Stimulated activated memory B cell treated with anti-CD40 and anti-IgM and Interleukin-4, amounts not matched to agents 10 μg/mL and 1 μg/mL and 100 μg/mL, for 72 hours (primary cell): ENCODE measurements at regions not wholly inside any gene's neighbourhood (a gene's known extent, or its start where the extent isn't known, plus 50 kb on each side); places are given as distances from the start of the nearest gene placed in this dataset.
"Not testable (repeated sequence)": the region's sequence is repeated elsewhere in the genome, so short reads cannot be mapped to it uniquely, and the experiment has no call there.

Experiments used
- ATAC-seq: fragments of 150-1000 bp; cut with Tn5 transposase; 2 replicates; pipeline ENCODE4 v1.10.0; 2021
- H3K27ac Mint-ChIP-seq: one replicate; pipeline ENCODE4 v1.8.0; 2022; ENCODE audit warnings: mild to moderate bottlenecking, mixed read lengths
- H3K27me3 Mint-ChIP-seq: one replicate; pipeline ENCODE4 v1.8.0; 2022; ENCODE audit warnings: mixed read lengths
- H3K36me3 Mint-ChIP-seq: one replicate; pipeline ENCODE4 v1.8.0; 2022; ENCODE audit warnings: mixed read lengths
- H3K4me1 Mint-ChIP-seq: one replicate; pipeline ENCODE4 v1.8.0; 2022; ENCODE audit warnings: mixed read lengths
- H3K4me3 Mint-ChIP-seq: one replicate; pipeline ENCODE4 v1.8.0; 2022; ENCODE audit warnings: mild to moderate bottlenecking, moderate library complexity, mixed read lengths
- H3K9me3 Mint-ChIP-seq: one replicate; pipeline ENCODE4 v1.8.0; 2022; ENCODE audit warnings: mixed read lengths

DNA sequence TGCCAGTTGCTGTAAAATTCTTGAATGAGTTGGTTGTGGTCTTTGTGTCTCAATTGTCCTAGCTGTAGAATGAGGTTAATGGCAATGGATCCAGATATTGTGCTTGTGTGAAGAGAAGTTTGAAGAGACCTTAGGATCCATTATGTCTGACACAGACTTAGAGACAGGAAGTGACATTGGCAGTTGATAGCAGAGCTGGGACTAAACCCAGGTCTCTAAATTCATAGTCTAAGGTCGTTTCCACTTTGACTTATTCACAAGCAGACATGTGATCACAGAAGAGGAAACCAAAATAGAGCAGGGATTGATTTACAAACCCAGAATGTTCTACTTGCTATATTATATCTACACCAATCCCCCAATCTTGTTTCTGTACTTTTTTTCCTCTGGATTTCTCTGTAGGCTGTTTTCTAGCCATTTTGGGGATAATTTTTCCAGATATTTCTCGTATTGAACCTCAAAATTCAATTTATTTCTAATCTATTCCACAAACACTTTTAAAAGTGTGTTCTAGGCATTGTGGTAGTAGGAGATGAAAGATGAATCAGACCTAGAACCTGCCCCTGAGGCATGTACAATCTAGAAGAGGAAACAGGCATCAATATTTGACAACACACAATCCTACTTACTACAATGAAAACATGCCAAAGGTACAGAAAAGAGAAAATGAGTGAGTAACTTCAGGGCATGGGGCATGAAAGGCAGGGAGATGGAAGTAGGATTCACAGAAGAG, 123.3 kb downstream of the NFKBIZ start:
- Mint-ChIP-seq H3K4me3 (no peak overlapping the region), H3K27ac (peak overlapping the region; percentile 38), H3K4me1 (peaks cover 33% of the 10 kb centered on the region), H3K36me3 (no peaks in the 10 kb centered on the region), H3K9me3 (no peaks in the 10 kb centered on the region), H3K27me3 (no peaks in the 10 kb centered on the region)
- no peak for ATAC-seq

DNA sequence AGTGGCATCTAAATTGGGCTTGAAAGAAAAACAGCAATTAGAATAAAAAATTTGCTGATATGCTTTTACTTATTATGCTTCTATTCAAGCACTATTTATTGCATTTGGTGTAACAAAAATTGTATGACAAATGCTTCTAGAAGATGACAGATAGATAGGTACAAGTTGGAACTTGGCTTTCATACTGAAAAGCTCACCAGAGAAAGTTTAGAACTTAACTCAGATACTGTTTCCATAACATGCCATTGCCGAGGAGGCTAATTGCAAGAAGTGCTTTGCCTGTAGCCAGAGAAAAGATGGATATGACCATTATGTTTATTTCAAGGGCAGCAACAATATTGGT, 123.8 kb downstream of the NFKBIZ start:
- peak overlapping the region; percentile 38 for H3K27ac Mint-ChIP-seq
- no peak overlapping the region for H3K4me3 Mint-ChIP-seq
- H3K36me3 Mint-ChIP-seq = no peaks in the 10 kb centered on the region
- no peaks in the 10 kb centered on the region for H3K27me3 Mint-ChIP-seq
- H3K4me1 Mint-ChIP-seq = peaks cover 38% of the 10 kb centered on the region
- no peak for ATAC-seq
- no peaks in the 10 kb centered on the region for H3K9me3 Mint-ChIP-seq

DNA sequence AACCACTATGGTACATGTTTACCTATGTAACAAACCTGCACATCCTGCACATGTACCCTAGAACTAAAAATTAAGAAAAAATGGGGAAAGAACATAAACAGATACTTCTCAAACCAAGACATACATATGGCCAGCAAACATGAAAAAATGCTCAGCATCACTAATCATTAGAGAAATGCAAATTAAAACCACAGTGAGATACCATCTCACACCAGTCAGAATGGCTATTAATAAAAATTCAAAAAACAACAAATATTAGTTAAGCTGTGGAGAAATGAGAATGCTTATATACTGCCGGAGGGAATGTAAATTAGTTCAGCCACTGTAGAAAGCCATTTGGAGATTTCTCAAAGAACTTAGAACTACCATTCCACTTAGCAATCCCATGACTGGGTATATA, 126.1 kb downstream of the NFKBIZ start:
- H3K36me3 Mint-ChIP-seq, H3K27me3 Mint-ChIP-seq, H3K4me3 Mint-ChIP-seq, ATAC-seq, H3K9me3 Mint-ChIP-seq: not testable (repeated sequence)
- Mint-ChIP-seq H3K4me1 (peaks cover 45% of the 10 kb centered on the region), H3K27ac (peak overlapping the region; percentile 68)

DNA sequence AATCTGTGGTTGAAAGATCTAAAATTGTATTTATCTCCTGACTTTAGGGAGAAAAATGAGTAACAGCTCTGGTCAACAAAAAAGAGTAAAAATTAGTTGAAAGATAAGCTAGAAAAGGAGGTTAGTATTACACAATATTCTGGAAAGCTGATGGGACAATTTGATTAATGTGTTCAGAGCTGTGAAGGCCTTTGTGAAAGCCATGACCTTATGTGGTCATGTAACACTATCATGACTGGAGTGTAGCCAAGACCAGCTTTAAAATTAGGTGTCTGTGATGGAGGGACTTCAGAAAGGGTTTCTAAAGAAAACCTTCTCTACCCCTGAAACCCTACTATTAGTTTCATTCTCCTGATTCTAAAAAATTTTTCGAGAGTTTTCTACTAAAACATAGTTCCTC, 127.2 kb downstream of the NFKBIZ start:
- Mint-ChIP-seq H3K4me1 (peaks cover 45% of the 10 kb centered on the region), H3K4me3 (no peak overlapping the region), H3K9me3 (no peaks in the 10 kb centered on the region), H3K27ac (peak overlapping the region; percentile 68), H3K36me3 (no peaks in the 10 kb centered on the region), H3K27me3 (no peaks in the 10 kb centered on the region)
- peak; percentile 94 for ATAC-seq

DNA sequence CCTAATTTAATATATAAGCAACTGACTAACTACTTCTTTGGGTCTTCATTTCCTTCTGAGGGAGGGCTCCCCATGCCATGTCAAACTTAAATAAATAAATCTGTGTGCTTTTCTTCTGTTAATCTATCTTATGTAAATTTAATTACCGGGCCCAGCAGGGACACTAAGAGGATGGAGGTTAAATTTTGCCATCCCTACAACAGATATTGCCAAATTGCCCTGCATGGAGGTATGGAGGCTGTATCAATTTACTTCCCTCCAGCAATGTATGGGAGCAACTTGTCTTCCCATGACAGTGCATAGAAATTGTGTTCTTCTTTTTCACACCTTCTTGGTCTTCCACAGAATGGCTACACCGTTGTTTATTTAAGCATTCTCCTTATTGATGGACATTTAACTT, 129.0 kb downstream of the NFKBIZ start:
- H3K4me3 Mint-ChIP-seq = no peak overlapping the region
- H3K9me3 Mint-ChIP-seq = peaks cover 3% of the 10 kb centered on the region
- H3K4me1 Mint-ChIP-seq = peaks cover 33% of the 10 kb centered on the region
- H3K36me3 Mint-ChIP-seq = no peaks in the 10 kb centered on the region
- no peak for ATAC-seq
- H3K27ac Mint-ChIP-seq = peak overlapping the region; percentile 63
- H3K27me3 Mint-ChIP-seq = no peaks in the 10 kb centered on the region

DNA sequence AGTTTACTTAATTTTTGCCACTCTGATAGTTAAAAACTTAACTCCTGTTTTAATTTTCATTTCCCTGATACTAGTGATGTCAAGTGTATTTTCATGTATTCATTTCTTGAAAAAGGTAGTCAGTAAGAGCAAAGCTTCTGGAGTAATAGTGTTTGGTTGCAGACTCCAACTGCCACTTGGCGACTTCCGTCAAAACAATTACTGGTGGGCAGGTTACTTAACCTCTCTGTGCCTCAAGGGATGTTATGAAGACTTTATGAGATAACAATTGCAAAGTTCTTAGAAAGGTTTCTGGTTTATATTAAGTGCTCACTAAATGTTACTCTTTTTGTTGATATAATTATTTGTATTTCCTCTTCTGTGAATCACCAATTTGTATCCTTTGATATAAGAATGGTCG, 129.7 kb downstream of the NFKBIZ start:
- Mint-ChIP-seq H3K9me3 (peaks cover 3% of the 10 kb centered on the region), H3K27me3 (no peaks in the 10 kb centered on the region), H3K4me1 (peaks cover 33% of the 10 kb centered on the region), H3K27ac (peak overlapping the region; percentile 63), H3K36me3 (no peaks in the 10 kb centered on the region), H3K4me3 (no peak overlapping the region)
- no peak for ATAC-seq

DNA sequence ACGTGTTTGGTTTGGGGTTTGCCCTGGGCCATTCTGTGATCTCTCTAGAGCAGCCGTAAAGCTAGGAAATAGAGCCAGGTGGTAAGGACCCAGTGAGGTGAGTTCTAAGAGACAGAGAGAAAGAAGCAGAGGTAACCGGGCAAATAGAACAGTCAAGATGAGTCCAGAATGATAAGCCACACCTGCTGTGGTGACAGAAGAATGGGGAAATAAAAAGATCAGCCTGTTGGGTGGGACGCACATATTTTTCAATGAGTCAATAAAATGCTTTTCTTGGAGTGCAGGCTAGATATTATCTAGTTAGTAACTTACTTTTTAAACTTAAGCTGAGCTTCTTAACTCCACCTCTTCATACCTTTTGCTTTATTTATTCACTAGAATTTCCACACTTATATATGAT, 135.0 kb downstream of the NFKBIZ start:
- Mint-ChIP-seq H3K27me3 (no peaks in the 10 kb centered on the region), H3K36me3 (peaks cover 5% of the 10 kb centered on the region), H3K4me1 (peaks cover 24% of the 10 kb centered on the region), H3K4me3 (no peak overlapping the region), H3K27ac (no peak overlapping the region), H3K9me3 (peaks cover 6% of the 10 kb centered on the region)
- ATAC-seq = no peak

DNA sequence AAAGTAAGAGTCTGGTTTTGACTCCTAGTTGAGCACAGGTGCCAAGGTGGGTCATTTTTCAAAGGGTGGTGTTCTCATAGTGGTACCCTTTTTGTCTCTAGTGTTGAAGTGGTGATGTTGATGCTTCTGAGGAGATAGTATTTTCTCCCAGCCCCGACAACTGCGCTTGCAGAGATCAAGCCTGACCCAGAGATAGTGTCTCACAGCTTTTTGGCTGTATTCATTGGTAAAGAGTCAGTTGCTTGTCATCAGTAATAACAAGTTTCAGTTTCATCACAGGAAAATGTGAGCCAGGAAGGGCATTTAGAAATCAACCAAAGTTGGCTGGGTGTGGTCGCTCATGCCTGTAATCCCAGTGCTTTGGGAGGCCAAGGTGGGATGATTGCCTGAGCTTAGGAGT, 139.3 kb downstream of the NFKBIZ start:
- ATAC-seq = peak; percentile 71
- H3K4me1 Mint-ChIP-seq = peaks cover 53% of the 10 kb centered on the region
- no peaks in the 10 kb centered on the region for H3K27me3 Mint-ChIP-seq
- peak overlapping the region; percentile 35 for H3K4me3 Mint-ChIP-seq
- H3K27ac Mint-ChIP-seq = peak overlapping the region; percentile 84
- H3K9me3 Mint-ChIP-seq = peaks cover 4% of the 10 kb centered on the region
- peaks cover 5% of the 10 kb centered on the region for H3K36me3 Mint-ChIP-seq

DNA sequence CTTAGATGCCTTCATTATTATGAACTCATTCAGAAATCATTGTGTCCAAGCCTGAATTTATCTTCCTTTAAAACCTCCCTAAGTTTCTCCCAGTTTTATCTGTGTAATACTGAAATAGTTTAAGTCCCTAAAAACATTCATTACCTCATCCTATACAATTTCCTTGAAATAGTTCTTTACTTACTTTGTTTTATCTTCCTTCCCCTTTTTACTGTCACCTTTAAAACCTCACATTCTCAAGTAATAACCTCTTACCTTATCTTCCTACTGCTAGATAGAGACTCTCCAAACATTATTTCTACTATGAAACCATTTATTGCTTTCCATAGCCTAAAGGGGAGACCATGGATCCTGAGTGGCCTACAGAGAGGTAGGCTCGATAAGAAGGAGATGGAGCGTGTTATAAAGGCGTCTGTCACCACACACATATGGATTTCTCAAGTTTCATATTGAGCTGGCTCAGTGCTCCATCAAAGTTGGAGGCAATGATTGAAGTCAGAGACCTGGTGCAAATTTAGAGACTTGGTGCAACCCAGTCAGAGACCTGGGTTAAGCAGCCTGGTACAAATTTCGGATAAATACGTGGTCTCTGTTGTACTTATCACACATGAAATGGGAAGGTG, 140.4 kb downstream of the NFKBIZ start:
- peak overlapping the region; percentile 84 for H3K27ac Mint-ChIP-seq
- peaks cover 5% of the 10 kb centered on the region for H3K36me3 Mint-ChIP-seq
- peak overlapping the region; percentile 0 for H3K4me3 Mint-ChIP-seq
- peaks cover 60% of the 10 kb centered on the region for H3K4me1 Mint-ChIP-seq
- H3K9me3 Mint-ChIP-seq = peaks cover 4% of the 10 kb centered on the region
- H3K27me3 Mint-ChIP-seq = no peaks in the 10 kb centered on the region
- no peak for ATAC-seq

DNA sequence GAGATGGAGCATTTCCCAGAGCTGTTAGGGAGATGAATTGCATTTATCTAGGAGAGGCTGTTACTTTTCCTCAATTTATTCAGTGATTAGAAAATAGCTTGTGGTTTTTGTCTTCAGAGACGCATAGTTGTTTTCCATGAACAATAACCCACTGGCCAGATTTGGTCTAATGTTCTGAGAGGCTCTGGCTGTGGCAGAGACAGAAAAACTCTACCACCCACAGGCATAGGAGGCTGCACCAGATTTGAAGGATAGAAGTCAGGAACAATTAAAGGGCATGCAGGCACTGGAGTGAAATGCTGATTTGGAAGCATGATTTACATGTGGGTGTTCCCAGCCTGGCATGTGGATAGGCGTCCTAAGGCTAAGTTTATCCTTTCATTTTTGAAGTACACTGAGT, 143.5 kb downstream of the NFKBIZ start:
- Mint-ChIP-seq H3K27ac (peak overlapping the region; percentile 84), H3K27me3 (no peaks in the 10 kb centered on the region), H3K4me3 (no peak overlapping the region), H3K4me1 (peaks cover 76% of the 10 kb centered on the region), H3K9me3 (no peaks in the 10 kb centered on the region), H3K36me3 (no peaks in the 10 kb centered on the region)
- no peak for ATAC-seq

DNA sequence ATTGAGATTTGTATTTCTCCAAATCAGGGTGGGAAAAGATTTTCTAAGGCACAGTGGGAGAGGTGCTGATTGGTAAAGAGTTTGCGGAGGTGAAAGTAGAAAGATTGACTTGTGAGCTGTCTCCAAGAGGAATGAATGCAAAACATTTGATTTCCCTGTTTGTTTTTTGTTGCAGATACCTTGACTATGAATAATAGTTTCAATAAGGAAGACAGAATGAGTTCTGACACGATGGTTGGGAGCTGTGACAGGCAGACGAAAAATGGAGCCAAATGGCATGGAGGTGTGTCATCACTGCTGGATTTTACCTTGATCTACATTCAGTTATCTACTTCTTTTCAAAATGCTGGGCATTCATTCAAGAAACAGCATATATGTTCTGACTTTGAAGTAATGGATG, 145.1 kb downstream of the NFKBIZ start:
- H3K27me3 Mint-ChIP-seq = no peaks in the 10 kb centered on the region
- H3K4me3 Mint-ChIP-seq = no peak overlapping the region
- peaks cover 68% of the 10 kb centered on the region for H3K4me1 Mint-ChIP-seq
- H3K9me3 Mint-ChIP-seq = no peaks in the 10 kb centered on the region
- H3K36me3 Mint-ChIP-seq = no peaks in the 10 kb centered on the region
- ATAC-seq = no peak
- H3K27ac Mint-ChIP-seq = peak overlapping the region; percentile 25

DNA sequence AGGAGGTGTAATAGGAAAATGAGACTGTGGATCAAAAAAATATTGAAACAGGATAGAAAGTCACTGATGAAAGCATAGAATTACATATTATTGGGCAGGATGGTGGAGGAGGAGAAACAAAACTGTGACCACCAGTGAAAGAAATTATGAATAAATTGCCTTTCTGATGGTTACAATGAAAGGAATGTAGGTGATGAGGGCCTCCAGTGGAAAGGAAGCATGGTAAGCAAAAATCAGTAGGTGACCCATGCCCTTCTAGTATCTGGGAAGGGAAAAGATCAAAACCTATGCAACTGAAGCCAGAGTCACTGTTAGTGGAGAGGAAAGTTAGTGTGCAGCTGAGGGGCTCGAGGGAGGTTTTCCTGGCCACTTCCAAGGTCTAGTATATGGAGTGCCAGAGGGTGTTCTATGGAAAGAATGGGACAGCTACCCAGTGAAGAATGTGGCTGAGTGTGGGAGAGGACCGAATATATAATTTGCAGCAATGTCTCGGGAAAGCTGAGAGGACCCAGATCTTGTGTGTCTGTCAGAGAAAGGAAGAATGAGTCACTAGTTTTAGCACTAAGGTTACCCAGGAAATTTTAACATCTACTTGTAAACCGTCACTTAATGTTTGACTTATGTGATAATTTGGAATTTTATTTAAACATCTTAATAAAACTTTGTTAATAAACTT, 146.2 kb downstream of the NFKBIZ start:
- Mint-ChIP-seq H3K9me3 (no peaks in the 10 kb centered on the region), H3K4me1 (peaks cover 68% of the 10 kb centered on the region), H3K4me3 (no peak overlapping the region), H3K27me3 (no peaks in the 10 kb centered on the region), H3K27ac (peak overlapping the region; percentile 96), H3K36me3 (no peaks in the 10 kb centered on the region)
- ATAC-seq = no peak

DNA sequence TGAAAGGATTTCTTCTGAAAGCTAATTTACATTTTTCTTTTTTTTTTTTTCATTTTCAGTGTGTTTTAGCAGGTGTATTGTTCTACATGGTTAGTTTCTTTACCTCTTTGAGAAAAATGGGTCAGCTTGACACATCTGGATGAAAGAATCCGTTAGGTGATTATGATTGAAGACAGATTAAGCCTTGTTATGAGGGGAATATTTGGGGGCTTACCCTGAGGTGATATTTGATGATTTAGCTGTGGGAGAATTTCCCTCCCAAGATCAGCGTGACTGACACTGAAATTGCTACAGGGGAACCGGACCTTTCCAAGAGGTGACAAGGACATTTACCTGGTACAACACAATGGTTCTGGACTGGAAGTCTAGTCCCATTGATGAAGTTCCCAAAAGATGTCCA, 147.5 kb downstream of the NFKBIZ start:
- no peaks in the 10 kb centered on the region for H3K36me3 Mint-ChIP-seq
- peak overlapping the region; percentile 96 for H3K27ac Mint-ChIP-seq
- H3K4me3 Mint-ChIP-seq = no peak overlapping the region
- no peaks in the 10 kb centered on the region for H3K27me3 Mint-ChIP-seq
- ATAC-seq = peak; percentile 84
- no peaks in the 10 kb centered on the region for H3K9me3 Mint-ChIP-seq
- peaks cover 71% of the 10 kb centered on the region for H3K4me1 Mint-ChIP-seq

DNA sequence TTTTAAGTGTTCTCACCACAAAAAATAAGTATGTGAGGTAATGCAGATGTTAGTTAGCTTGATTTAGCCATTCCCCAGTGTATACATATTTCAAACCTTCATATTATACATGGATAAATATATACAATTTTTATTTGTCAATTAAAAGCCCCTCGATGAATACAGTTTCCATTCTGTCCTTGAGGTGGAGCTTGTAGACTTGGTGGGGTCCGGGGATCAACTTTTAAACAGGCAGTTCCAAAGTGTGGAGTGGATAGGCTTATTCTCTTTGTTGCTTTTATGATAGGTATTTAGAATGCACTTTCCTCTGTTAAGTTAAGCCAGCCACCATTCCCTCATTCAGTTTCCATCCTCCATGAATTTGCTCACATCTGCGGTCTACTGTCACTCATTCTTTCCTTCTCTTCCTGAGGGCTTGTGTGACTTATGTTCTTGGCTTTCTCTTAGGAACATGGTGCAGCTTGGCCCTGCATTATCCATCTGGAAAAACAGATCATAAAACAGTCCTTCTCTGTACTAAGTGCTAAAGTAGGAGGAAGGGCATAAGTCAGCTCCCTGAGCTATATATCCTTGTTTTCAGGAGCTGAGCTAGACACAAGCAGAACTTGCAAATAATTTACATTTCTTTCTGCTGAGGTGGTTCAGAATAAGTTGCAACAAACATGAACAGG, 149.1 kb downstream of the NFKBIZ start:
- H3K4me3 Mint-ChIP-seq = no peak overlapping the region

DNA sequence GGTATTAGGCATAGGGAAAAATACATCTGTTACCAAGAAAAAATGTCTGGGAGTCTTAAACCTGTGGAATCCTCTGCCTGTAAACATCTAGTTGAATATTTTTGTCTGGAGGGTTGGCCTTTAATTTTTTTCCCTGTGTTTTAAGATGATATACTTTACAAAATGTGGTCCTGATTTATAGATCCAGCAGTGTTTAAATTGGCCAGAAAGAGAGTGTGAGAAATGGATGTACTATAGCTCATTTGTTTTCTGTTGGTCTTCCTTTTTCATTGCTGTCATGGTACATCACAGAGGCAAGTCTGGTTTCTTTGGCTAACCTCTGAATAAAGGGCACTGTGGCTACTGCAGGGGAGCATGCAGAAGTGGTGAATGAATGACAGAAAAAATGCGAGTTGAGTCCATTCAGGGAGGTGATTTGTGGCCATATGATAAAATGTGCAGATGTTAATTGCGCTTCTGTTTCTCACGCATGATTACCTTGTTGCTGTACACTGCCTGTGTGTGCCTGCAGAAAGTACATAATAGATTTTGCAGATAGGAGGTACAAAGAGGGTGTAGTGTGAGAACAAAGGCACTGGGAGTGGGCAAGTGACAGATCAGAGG, 150.0 kb downstream of the NFKBIZ start:
- Mint-ChIP-seq H3K4me3 (no peak overlapping the region), H3K36me3 (no peaks in the 10 kb centered on the region), H3K9me3 (no peaks in the 10 kb centered on the region), H3K27ac (peak overlapping the region; percentile 69), H3K4me1 (peaks cover 58% of the 10 kb centered on the region), H3K27me3 (no peaks in the 10 kb centered on the region)
- ATAC-seq = peak; percentile 70

More for the DNA sequence above, 149.1 kb downstream of the NFKBIZ start:
- H3K27ac Mint-ChIP-seq = peak overlapping the region; percentile 69
- peaks cover 62% of the 10 kb centered on the region for H3K4me1 Mint-ChIP-seq
- H3K9me3 Mint-ChIP-seq = no peaks in the 10 kb centered on the region
- H3K27me3 Mint-ChIP-seq = no peaks in the 10 kb centered on the region
- no peak for ATAC-seq
- no peaks in the 10 kb centered on the region for H3K36me3 Mint-ChIP-seq
